Transverse colon (tissue), 4 donors: ENCODE measurements at regions not wholly inside any gene's neighbourhood (a gene's known extent, or its start where the extent isn't known, plus 50 kb on each side); places are given as distances from the start of the nearest gene placed in this dataset.

ENCODE experiments used
- DNase-seq: peaks from one replicate; pipeline ENCODE4 v3.0.0-alpha.2; 2019
- H3K27ac ChIP-seq, 4 donors: fragments of 200-600 bp; sonication (generic); 2 replicates each; pipeline ENCODE4 v1.5.1; 2016 to 2018; ENCODE audit warnings: inconsistent platforms in 4 of 4
- H3K27me3 ChIP-seq: fragments of 200-600 bp; sonication (generic); 2 replicates; pipeline ENCODE4 v1.5.1; 2017; ENCODE audit warnings: inconsistent platforms
- H3K36me3 ChIP-seq, 4 donors: fragments of 200-600 bp; sonication (generic); 2 replicates each; pipeline ENCODE4 v1.5.1; 2017 to 2019; ENCODE audit warnings: inconsistent platforms in 4 of 4
- H3K4me1 ChIP-seq, 4 donors: fragments of 200-600 bp; sonication (generic); 2 replicates each; pipeline ENCODE4 v1.5.1; 2017 to 2020; ENCODE audit warnings: inconsistent platforms in 4 of 4
- H3K4me3 ChIP-seq, 4 donors: fragments of 200-600 bp; sonication (generic); 1 replicate in 1 of 4; 2 replicates in 3 of 4; pipeline versions ENCODE4 v1.5.1 to v1.6.1; 2017 to 2019; ENCODE audit warnings: inconsistent platforms in 4 of 4
- H3K9me3 ChIP-seq, 2 donors: fragments of 200-600 bp; sonication (generic); 2 replicates each; pipeline ENCODE4 v1.5.1; 2017 to 2019; ENCODE audit warnings: inconsistent platforms in 2 of 2
- EP300 ChIP-seq: sonication (generic); formaldehyde crosslinking; IDR thresholded peaks from one replicate; pipeline ENCODE4 v1.6.1; 2017; ENCODE audit warnings: antibody characterized with exemption, low read depth
- POLR2A ChIP-seq: fragments of 450-650 bp; IDR thresholded peaks from one replicate; pipeline ENCODE4 v1.6.1; 2016; ENCODE audit warnings: antibody characterized with exemption, mild to moderate bottlenecking, moderate library complexity
- POLR2AphosphoS5 ChIP-seq, 3 donors: sonication (generic); formaldehyde crosslinking; IDR thresholded peaks; one replicate each; pipeline ENCODE4 v1.6.1; 2016; ENCODE audit warnings: antibody characterized with exemption in 3 of 3
- WGBS, 2 donors: methylation state at CpG; one replicate each; pipeline ENCODE4 v1.1.5; 2018; ENCODE audit warnings: low coverage in 1 of 2; 5-methylcytosine and 5-hydroxymethylcytosine counted together
- in situ Hi-C, 4 donors: fragments of 200-750 bp; cut with MboI; loops; one replicate each; pipeline versions ENCODE4 v1.15.0 to v1.15.1; 2017; ENCODE audit warnings: low sequenced_read_pairs in 3 of 4, low pct_ligation_motif_present in 1 of 4, low pct_unique_long_range_greater_than_20kb in 1 of 4
- intact Hi-C: fragments of 100-400 bp; cut with DNase I; formaldehyde crosslinking; loops from one replicate; pipeline ENCODE4 v1.15.1; 2023; ENCODE audit warnings: low total_unique reads
- TF ChIP-seq, protein P1 (sequence below), 5 experiments: fragments of 200-600 bp in 3 of 5; fragments of 450-650 bp in 2 of 5; sonication (generic) in 3 of 5; IDR thresholded peaks; 1 replicate in 2 of 5; 2 replicates in 3 of 5; pipeline ENCODE4 v1.5.1; 2016 to 2017; ENCODE audit warnings: antibody characterized with exemption in 5 of 5, inconsistent platforms in 3 of 5, mild to moderate bottlenecking in 2 of 5, moderate library complexity in 1 of 5

GRCh38 chr7:155360495-155361345 is 63.0 kb downstream of the INSIG1 start:
- Histone ChIP-seq H3K4me1 (no peaks in the 10 kb centered on the region), H3K4me3 (no peak overlapping the region), H3K27me3 (peaks cover 93% of the 10 kb centered on the region), H3K27ac (no peak overlapping the region), H3K36me3 (no peaks in the 10 kb centered on the region), H3K9me3 (no peaks in the 10 kb centered on the region)
- 45% methylated on average over 20 of the region's 20 CpGs; no CpG with 5 or more reads in 1 of the 2 donors for whole genome bisulfite sequencing, 2 donors
- intact Hi-C loops (no loop called here), in situ Hi-C loops (loop anchor here in 1 of 4 donors (25.0 kb wide), 1 partner anchor 448 kb away; no protein-coding TSS in a partner anchor)
- DNase-seq = no peak
- TF ChIP-seq POLR2AphosphoS5 (IDR thresholded peaks at IDR 0.05) (no peak), POLR2A (no peak), EP300 (no peak)
- TF ChIP-seq, protein P1, sequence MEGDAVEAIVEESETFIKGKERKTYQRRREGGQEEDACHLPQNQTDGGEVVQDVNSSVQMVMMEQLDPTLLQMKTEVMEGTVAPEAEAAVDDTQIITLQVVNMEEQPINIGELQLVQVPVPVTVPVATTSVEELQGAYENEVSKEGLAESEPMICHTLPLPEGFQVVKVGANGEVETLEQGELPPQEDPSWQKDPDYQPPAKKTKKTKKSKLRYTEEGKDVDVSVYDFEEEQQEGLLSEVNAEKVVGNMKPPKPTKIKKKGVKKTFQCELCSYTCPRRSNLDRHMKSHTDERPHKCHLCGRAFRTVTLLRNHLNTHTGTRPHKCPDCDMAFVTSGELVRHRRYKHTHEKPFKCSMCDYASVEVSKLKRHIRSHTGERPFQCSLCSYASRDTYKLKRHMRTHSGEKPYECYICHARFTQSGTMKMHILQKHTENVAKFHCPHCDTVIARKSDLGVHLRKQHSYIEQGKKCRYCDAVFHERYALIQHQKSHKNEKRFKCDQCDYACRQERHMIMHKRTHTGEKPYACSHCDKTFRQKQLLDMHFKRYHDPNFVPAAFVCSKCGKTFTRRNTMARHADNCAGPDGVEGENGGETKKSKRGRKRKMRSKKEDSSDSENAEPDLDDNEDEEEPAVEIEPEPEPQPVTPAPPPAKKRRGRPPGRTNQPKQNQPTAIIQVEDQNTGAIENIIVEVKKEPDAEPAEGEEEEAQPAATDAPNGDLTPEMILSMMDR (IDR thresholded peaks at IDR 0.05) = no peak

DNA sequence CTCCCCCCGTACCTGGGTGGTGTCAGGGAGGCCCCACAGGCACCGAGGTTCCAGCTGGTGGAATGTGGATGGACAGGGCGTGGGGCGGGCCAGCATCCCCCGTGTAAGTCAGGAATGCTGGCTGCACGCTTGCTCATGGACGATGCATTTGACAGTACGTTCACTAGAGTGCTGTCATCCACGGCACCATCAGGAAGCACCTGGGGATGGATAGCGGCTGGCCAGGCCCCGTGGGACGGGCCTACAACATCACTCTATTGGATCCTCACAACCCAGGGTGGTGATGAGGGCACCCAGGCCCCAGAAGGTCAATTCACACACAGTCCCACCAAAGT is 63.6 kb downstream of the INSIG1 start:
- Histone ChIP-seq H3K27me3 (peaks cover 90% of the 10 kb centered on the region), H3K4me3 (no peak overlapping the region), H3K4me1 (no peaks in the 10 kb centered on the region), H3K9me3 (no peaks in the 10 kb centered on the region), H3K36me3 (no peaks in the 10 kb centered on the region), H3K27ac (no peak overlapping the region)
- no peak for DNase-seq
- in situ Hi-C loops = loop anchor here in 1 of 4 donors (25.0 kb wide), 1 partner anchor 449 kb away; no protein-coding TSS in a partner anchor
- TF ChIP-seq POLR2AphosphoS5 (IDR thresholded peaks at IDR 0.05) (no peak), EP300 (no peak), POLR2A (no peak)
- TF ChIP-seq, protein P1 (IDR thresholded peaks at IDR 0.05) = no peak
- WGBS, 2 donors = 50% methylated on average over 12 of the region's 12 CpGs; no CpG with 5 or more reads in 1 of the 2 donors
- intact Hi-C loops = no loop called here

GRCh38 chr7:155361947-155362346 is 64.3 kb downstream of the INSIG1 start:
- Histone ChIP-seq H3K27ac (no peak overlapping the region), H3K27me3 (peaks cover 83% of the 10 kb centered on the region)
- in situ Hi-C loops = loop anchor here in 1 of 4 donors (25.0 kb wide), 1 partner anchor 450 kb away; no protein-coding TSS in a partner anchor

GRCh38 chr7:155362380-155363145 is 64.9 kb downstream of the INSIG1 start:
- in situ Hi-C loops = loop anchor here in 1 of 4 donors (25.0 kb wide), 1 partner anchor 450 kb away; no protein-coding TSS in a partner anchor
- TF ChIP-seq EP300 = no peak
- TF ChIP-seq, protein P1 (IDR thresholded peaks at IDR 0.05) = no peak
- no peak for TF ChIP-seq POLR2AphosphoS5 (IDR thresholded peaks at IDR 0.05)
- no peaks in the 10 kb centered on the region for H3K9me3 ChIP-seq
- DNase-seq = no peak
- H3K4me1 ChIP-seq = no peaks in the 10 kb centered on the region
- WGBS, 2 donors = 69% methylated on average over 11 of the region's 11 CpGs; no CpG with 5 or more reads in 1 of the 2 donors
- intact Hi-C loops = no loop called here
- H3K36me3 ChIP-seq = no peaks in the 10 kb centered on the region
- H3K27me3 ChIP-seq = peaks cover 77% of the 10 kb centered on the region
- H3K4me3 ChIP-seq = no peak overlapping the region
- no peak overlapping the region for H3K27ac ChIP-seq

More at GRCh38 chr7:155361947-155362346, 64.3 kb downstream of the INSIG1 start:
- no peak for TF ChIP-seq EP300
- Histone ChIP-seq H3K4me3 (no peak overlapping the region), H3K4me1 (no peaks in the 10 kb centered on the region), H3K9me3 (no peaks in the 10 kb centered on the region), H3K36me3 (no peaks in the 10 kb centered on the region)
- intact Hi-C loops = no loop called here
- DNase-seq = no peak
- 89 to 100% methylated on average over 1 to 7 of the region's 7 CpGs for WGBS, 2 donors
